ENCODE measurements at regions not wholly inside any gene's neighbourhood (a gene's known extent, or its start where the extent isn't known, plus 50 kb on each side); places are given as distances from the start of the nearest gene placed in this dataset.

- TF ChIP-seq, protein P1, sequence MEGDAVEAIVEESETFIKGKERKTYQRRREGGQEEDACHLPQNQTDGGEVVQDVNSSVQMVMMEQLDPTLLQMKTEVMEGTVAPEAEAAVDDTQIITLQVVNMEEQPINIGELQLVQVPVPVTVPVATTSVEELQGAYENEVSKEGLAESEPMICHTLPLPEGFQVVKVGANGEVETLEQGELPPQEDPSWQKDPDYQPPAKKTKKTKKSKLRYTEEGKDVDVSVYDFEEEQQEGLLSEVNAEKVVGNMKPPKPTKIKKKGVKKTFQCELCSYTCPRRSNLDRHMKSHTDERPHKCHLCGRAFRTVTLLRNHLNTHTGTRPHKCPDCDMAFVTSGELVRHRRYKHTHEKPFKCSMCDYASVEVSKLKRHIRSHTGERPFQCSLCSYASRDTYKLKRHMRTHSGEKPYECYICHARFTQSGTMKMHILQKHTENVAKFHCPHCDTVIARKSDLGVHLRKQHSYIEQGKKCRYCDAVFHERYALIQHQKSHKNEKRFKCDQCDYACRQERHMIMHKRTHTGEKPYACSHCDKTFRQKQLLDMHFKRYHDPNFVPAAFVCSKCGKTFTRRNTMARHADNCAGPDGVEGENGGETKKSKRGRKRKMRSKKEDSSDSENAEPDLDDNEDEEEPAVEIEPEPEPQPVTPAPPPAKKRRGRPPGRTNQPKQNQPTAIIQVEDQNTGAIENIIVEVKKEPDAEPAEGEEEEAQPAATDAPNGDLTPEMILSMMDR (IDR thresholded peaks at IDR 0.05) = no peak
- ATAC-seq = no peak
- Histone ChIP-seq H3K4me3 (no peak overlapping the region), H3K27me3 (no peaks in the 10 kb centered on the region), H3K27ac (no peak overlapping the region), H3K9me3 (no peaks in the 10 kb centered on the region), H3K4me1 (no peaks in the 10 kb centered on the region), H3K36me3 (no peaks in the 10 kb centered on the region)
- no peak for DNase-seq
- intact Hi-C loops (cut with DNase I) = no loop called here
Measured at GRCh38 chr12:115835445-115835844, 442.0 kb downstream of the MED13L start.

DNA sequence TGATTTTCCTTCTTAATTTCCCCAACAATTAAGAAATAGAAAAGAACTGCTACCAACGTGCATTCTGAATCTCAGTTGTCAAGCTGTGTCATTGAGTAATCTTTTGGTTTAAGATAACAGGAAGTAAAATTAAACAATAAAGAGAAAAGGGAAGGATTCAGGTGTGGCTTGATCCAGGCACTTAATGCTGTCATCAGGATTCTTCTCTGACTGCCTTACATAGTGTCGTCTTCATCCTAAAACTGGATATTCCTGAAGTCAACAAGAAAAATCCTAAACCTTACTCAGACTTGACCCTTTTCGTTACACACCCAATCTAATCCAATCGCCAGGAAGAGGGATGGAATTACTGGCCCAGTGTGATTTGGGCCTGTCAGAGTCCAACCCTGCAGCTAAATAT lies 443.8 kb downstream of the MED13L start:
- H3K4me1 ChIP-seq = no peaks in the 10 kb centered on the region
- intact Hi-C loops (cut with DNase I) = no loop called here
- H3K36me3 ChIP-seq = no peaks in the 10 kb centered on the region
- H3K27me3 ChIP-seq = no peaks in the 10 kb centered on the region
- H3K27ac ChIP-seq = no peak overlapping the region
- no peak overlapping the region for H3K4me3 ChIP-seq
- DNase-seq = no peak
- no peaks in the 10 kb centered on the region for H3K9me3 ChIP-seq
- TF ChIP-seq, protein P1 (IDR thresholded peaks at IDR 0.05) = no peak
- ATAC-seq = no peak

DNA sequence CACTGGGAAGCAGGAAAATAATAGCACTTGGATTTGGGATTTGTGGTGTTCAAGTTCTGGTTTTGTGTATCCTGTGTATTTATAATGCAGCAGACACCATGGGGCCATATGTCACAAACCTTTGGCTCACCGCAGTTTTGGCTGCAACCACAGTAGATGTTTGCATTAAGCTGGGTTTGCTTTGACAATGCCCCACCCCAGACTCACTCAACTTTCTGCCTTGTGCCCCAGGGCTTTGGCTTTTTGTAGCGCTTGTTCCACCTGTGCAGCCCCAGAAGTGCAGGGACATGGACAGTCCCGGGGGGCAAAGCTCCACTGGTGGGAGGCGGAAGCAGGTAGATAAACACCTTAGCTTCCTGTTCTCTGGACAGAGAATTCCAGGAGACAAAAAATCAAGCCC lies 446.9 kb downstream of the MED13L start:
- Histone ChIP-seq H3K27ac (no peak overlapping the region), H3K36me3 (no peaks in the 10 kb centered on the region), H3K4me1 (no peaks in the 10 kb centered on the region), H3K9me3 (no peaks in the 10 kb centered on the region), H3K27me3 (no peaks in the 10 kb centered on the region), H3K4me3 (no peak overlapping the region)
- ATAC-seq = no peak
- DNase-seq = no peak
- intact Hi-C loops (cut with DNase I) = no loop called here
- TF ChIP-seq, protein P1 (IDR thresholded peaks at IDR 0.05) = no peak

- ATAC-seq (no peak), DNase-seq (no peak)
- no peaks in the 10 kb centered on the region for H3K27me3 ChIP-seq
- no peak overlapping the region for H3K27ac ChIP-seq
- no peaks in the 10 kb centered on the region for H3K9me3 ChIP-seq
- no peaks in the 10 kb centered on the region for H3K4me1 ChIP-seq
- intact Hi-C loops (cut with DNase I) = no loop called here
- H3K4me3 ChIP-seq = no peak overlapping the region
- TF ChIP-seq, protein P1 (IDR thresholded peaks at IDR 0.05) = no peak
- H3K36me3 ChIP-seq = no peaks in the 10 kb centered on the region
Measured at GRCh38 chr12:115830070-115830469, 447.4 kb downstream of the MED13L start.

GRCh38 chr12:115828168-115828567 lies 449.3 kb downstream of the MED13L start:
- ATAC-seq = no peak

More at GRCh38 chr12:115828168-115828567, 449.3 kb downstream of the MED13L start:
- no peak for DNase-seq
- H3K4me1 ChIP-seq = no peaks in the 10 kb centered on the region
- TF ChIP-seq, protein P1 (IDR thresholded peaks at IDR 0.05) = no peak
- H3K27ac ChIP-seq = no peak overlapping the region
- intact Hi-C loops (cut with DNase I) = no loop called here
- no peaks in the 10 kb centered on the region for H3K36me3 ChIP-seq
- no peaks in the 10 kb centered on the region for H3K27me3 ChIP-seq
- no peaks in the 10 kb centered on the region for H3K9me3 ChIP-seq
- no peak overlapping the region for H3K4me3 ChIP-seq
